HEK293 (cell line): ENCODE measurements at regions not wholly inside any gene's neighbourhood (a gene's known extent, or its start where the extent isn't known, plus 50 kb on each side); places are given as distances from the start of the nearest gene placed in this dataset.

Experiments used
- CTCF ChIA-PET: fragments of 350-600 bp; formaldehyde crosslinking; extraction: SDS; loops from one replicate; lab custom pipeline; 2021; ENCODE audit warnings: antibody characterized with exemption; lab: Yijun Ruan, JAX
- POLR2A ChIA-PET: fragments of 300-600 bp; formaldehyde crosslinking; extraction: SDS; loops from one replicate; lab custom pipeline; 2020; ENCODE audit warnings: antibody characterized with exemption, inconsistent platforms; lab: Yijun Ruan, JAX
- H3K27ac ChIP-seq: fragments of 200-500 bp; sonication (Bioruptor generic); 2 replicates; pipeline ENCODE4 v1.5.1; 2014; ENCODE audit warnings: low read depth, low read length, control low read depth, inconsistent platforms; ENCODE audit errors: extremely low read depth
- H3K36me3 ChIP-seq, 2 experiments: fragments of 200-500 bp in 1 of 2; sonication (Bioruptor generic) in 1 of 2; 1 replicate in 1 of 2; 2 replicates in 1 of 2; pipeline ENCODE4 v1.5.1; 2014 to 2017; ENCODE audit warnings: inconsistent platforms in 2 of 2, low read length in 2 of 2; ENCODE audit not compliant: control insufficient read depth in 2 of 2, insufficient read depth in 1 of 2
- H3K4me1 ChIP-seq: fragments of 200-500 bp; sonication (Bioruptor generic); 2 replicates; pipeline ENCODE4 v1.5.1; 2014; ENCODE audit warnings: mild to moderate bottlenecking, low read length, inconsistent platforms; ENCODE audit not compliant: control insufficient read depth, insufficient read depth
- H3K4me3 ChIP-seq: 2 replicates; pipeline ENCODE4 v1.5.1; 2011; ENCODE audit warnings: low read depth, mild to moderate bottlenecking, control low read depth, low read length, moderate library complexity
- H3K9me3 ChIP-seq: fragments of 200-500 bp; sonication (Bioruptor generic); 2 replicates; pipeline ENCODE4 v1.5.1; 2014; ENCODE audit warnings: low read depth, low read length, inconsistent platforms; ENCODE audit not compliant: control insufficient read depth, insufficient read depth
- HOXA7 ChIP-seq: sonication (generic); formaldehyde crosslinking; IDR thresholded peaks from 2 replicates; pipeline ENCODE4 v1.8.1; 2022; ENCODE audit warnings: missing genetic modification reagents, borderline replicate concordance
- MZF1 ChIP-seq: fragments of 450-650 bp; formaldehyde crosslinking; IDR thresholded peaks from 2 replicates; pipeline ENCODE4 v1.5.1; 2017; ENCODE audit warnings: missing biosample characterization, missing genetic modification characterization, borderline replicate concordance
- OVOL3 ChIP-seq: fragments of 450-650 bp; formaldehyde crosslinking; IDR thresholded peaks from 2 replicates; pipeline ENCODE4 v1.5.1; 2016; ENCODE audit warnings: missing biosample characterization, missing genetic modification characterization
- SCRT2 ChIP-seq: fragments of 450-650 bp; formaldehyde crosslinking; IDR thresholded peaks from 2 replicates; pipeline ENCODE4 v1.5.1; 2016; ENCODE audit warnings: missing biosample characterization, missing genetic modification characterization
- SP2 ChIP-seq: fragments of 450-650 bp; formaldehyde crosslinking; IDR thresholded peaks from 2 replicates; pipeline ENCODE4 v1.5.1; 2016; ENCODE audit warnings: missing biosample characterization, missing genetic modification characterization
- ZFHX2 ChIP-seq: fragments of 450-650 bp; formaldehyde crosslinking; conservative IDR thresholded peaks from 2 replicates; pipeline ENCODE4 v1.5.1; 2016; ENCODE audit warnings: missing biosample characterization, missing genetic modification characterization
- ZFP37 ChIP-seq: fragments of 450-650 bp; formaldehyde crosslinking; IDR thresholded peaks from 2 replicates; pipeline ENCODE4 v1.5.1; 2016; ENCODE audit warnings: missing biosample characterization, missing genetic modification characterization
- ZNF114 ChIP-seq: fragments of 450-650 bp; formaldehyde crosslinking; IDR thresholded peaks from 2 replicates; pipeline ENCODE4 v1.5.0; 2017; ENCODE audit warnings: missing biosample characterization, missing genetic modification characterization
- ZNF121 ChIP-seq: fragments of 450-650 bp; formaldehyde crosslinking; IDR thresholded peaks from 2 replicates; pipeline ENCODE4 v1.5.1; 2016; ENCODE audit warnings: missing biosample characterization, missing genetic modification characterization
- ZNF16 ChIP-seq: fragments of 450-650 bp; formaldehyde crosslinking; IDR thresholded peaks from 2 replicates; pipeline ENCODE4 v1.5.1; 2016; ENCODE audit warnings: low read depth, missing biosample characterization, missing genetic modification characterization
- ZNF174 ChIP-seq: fragments of 450-650 bp; formaldehyde crosslinking; IDR thresholded peaks from 2 replicates; pipeline ENCODE4 v1.5.0; 2017; ENCODE audit warnings: missing biosample characterization, mild to moderate bottlenecking, missing genetic modification characterization
- ZNF426 ChIP-seq: fragments of 450-650 bp; formaldehyde crosslinking; IDR thresholded peaks from 2 replicates; pipeline ENCODE4 v1.5.1; 2017; ENCODE audit warnings: missing biosample characterization, missing genetic modification characterization, mild to moderate bottlenecking, inconsistent platforms, moderate library complexity
- ZNF48 ChIP-seq: fragments of 450-650 bp; formaldehyde crosslinking; IDR thresholded peaks from 2 replicates; pipeline ENCODE4 v1.5.1; 2016; ENCODE audit warnings: missing biosample characterization, missing genetic modification characterization
- ZNF501 ChIP-seq: fragments of 450-650 bp; formaldehyde crosslinking; IDR thresholded peaks from 2 replicates; pipeline ENCODE4 v1.5.1; 2016; ENCODE audit warnings: missing biosample characterization, missing genetic modification characterization
- ZNF548 ChIP-seq: fragments of 450-650 bp; formaldehyde crosslinking; IDR thresholded peaks from 2 replicates; pipeline ENCODE4 v1.5.1; 2016; ENCODE audit warnings: missing biosample characterization, missing genetic modification characterization
- ZNF571 ChIP-seq: fragments of 450-650 bp; formaldehyde crosslinking; IDR thresholded peaks from 2 replicates; pipeline ENCODE4 v1.5.0; 2017; ENCODE audit warnings: missing biosample characterization, missing genetic modification characterization
- ZNF610 ChIP-seq: fragments of 450-650 bp; formaldehyde crosslinking; IDR thresholded peaks from 2 replicates; pipeline ENCODE4 v1.5.1; 2016; ENCODE audit warnings: missing biosample characterization, missing genetic modification characterization, borderline replicate concordance
- ZNF629 ChIP-seq: fragments of 450-650 bp; formaldehyde crosslinking; IDR thresholded peaks from 2 replicates; pipeline ENCODE4 v1.5.1; 2017; ENCODE audit warnings: missing biosample characterization, missing genetic modification characterization
- ZNF664 ChIP-seq: fragments of 450-650 bp; formaldehyde crosslinking; IDR thresholded peaks from 2 replicates; pipeline ENCODE4 v1.5.1; 2016; ENCODE audit warnings: missing biosample characterization, missing genetic modification characterization
- ZNF670 ChIP-seq: fragments of 450-650 bp; formaldehyde crosslinking; IDR thresholded peaks from 2 replicates; pipeline ENCODE4 v1.5.1; 2016; ENCODE audit warnings: missing biosample characterization, missing genetic modification characterization, low read depth
- ZNF776 ChIP-seq: fragments of 450-650 bp; formaldehyde crosslinking; IDR thresholded peaks from 2 replicates; pipeline ENCODE4 v1.5.0; 2017; ENCODE audit warnings: missing biosample characterization, missing genetic modification characterization, borderline replicate concordance
- ZNF785 ChIP-seq: fragments of 450-650 bp; formaldehyde crosslinking; IDR thresholded peaks from 2 replicates; pipeline ENCODE4 v1.5.1; 2016; ENCODE audit warnings: missing biosample characterization, missing genetic modification characterization
- ZNF791 ChIP-seq: fragments of 450-650 bp; formaldehyde crosslinking; IDR thresholded peaks from 2 replicates; pipeline ENCODE4 v1.5.1; 2016; ENCODE audit warnings: missing biosample characterization, missing genetic modification characterization
- ZXDB ChIP-seq: fragments of 450-650 bp; formaldehyde crosslinking; IDR thresholded peaks from 2 replicates; pipeline ENCODE4 v1.5.1; 2016; ENCODE audit warnings: missing biosample characterization, missing genetic modification characterization
- TF ChIP-seq, protein P1 (sequence below): fragments of 450-650 bp; formaldehyde crosslinking; IDR thresholded peaks from 2 replicates; pipeline ENCODE4 v1.5.1; 2016; ENCODE audit warnings: missing biosample characterization, missing genetic modification characterization
- TF ChIP-seq, protein P2 (sequence below): fragments of 450-650 bp; formaldehyde crosslinking; IDR thresholded peaks from 2 replicates; pipeline ENCODE4 v1.5.1; 2016; ENCODE audit warnings: missing biosample characterization, missing genetic modification characterization
- TF ChIP-seq, protein P3 (sequence below): fragments of 450-650 bp; formaldehyde crosslinking; IDR thresholded peaks from 2 replicates; pipeline ENCODE4 v1.5.1; 2017; ENCODE audit warnings: missing biosample characterization, mild to moderate bottlenecking, missing genetic modification characterization, moderate library complexity
- TF ChIP-seq, protein P4 (sequence below): fragments of 450-650 bp; formaldehyde crosslinking; IDR thresholded peaks from 2 replicates; pipeline ENCODE4 v1.5.1; 2016; ENCODE audit warnings: missing biosample characterization, missing genetic modification characterization

DNA sequence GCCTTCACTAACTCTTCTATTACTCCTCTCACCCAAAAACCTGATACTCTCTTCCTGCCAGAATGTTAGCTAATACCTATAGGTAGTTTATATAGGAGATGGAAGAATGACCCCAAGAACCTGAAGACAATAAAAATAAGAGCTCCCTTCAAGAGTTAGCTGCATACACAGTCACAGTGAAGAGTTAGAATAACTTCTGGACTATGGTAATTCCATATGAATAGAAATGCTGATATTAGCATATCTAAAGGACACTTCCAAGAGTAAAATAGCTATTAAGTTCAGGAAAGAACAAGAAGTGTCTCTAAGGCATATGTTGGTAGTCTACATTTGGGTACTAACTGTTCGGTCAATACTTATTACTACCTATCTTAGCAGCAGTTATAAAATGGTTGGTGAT is 134.2 kb downstream of the VGLL3 start (continued):
- no peak for TF ChIP-seq ZNF670 (tag by site-specific recombination)
- no peak for TF ChIP-seq ZNF629
- TF ChIP-seq ZNF174 (tag by site-specific recombination) = no peak
- TF ChIP-seq ZNF426 (tag by site-specific recombination) = no peak

DNA sequence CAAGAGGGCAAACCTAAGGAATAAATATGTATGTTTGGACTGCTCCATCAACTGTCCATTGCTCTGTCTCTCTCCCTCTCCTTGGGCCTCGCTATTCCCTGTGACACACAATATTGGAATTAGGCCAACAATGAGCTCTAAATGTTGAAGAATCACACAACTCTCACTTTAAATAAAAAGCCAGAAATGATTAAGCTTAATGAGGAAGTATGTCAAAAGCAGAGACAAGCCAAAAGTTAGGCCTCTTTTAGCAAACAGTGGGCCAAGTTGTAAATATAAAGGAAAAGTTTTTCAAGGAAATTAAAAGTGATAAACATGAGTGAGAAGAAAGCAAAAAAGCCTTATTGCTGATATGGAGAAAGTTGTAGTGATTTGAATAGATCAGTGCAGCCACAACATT is 141.0 kb downstream of the VGLL3 start:
- Histone ChIP-seq H3K36me3 (no peaks in the 10 kb centered on the region), H3K4me1 (no peaks in the 10 kb centered on the region), H3K4me3 (no peak overlapping the region), H3K9me3 (no peaks in the 10 kb centered on the region), H3K27ac (no peak overlapping the region)
- TF ChIP-seq OVOL3 (tag by site-specific recombination) = no peak
- TF ChIP-seq ZFP37 (tag by site-specific recombination) = no peak
- TF ChIP-seq ZNF664 (tag by site-specific recombination) = no peak
- no peak for TF ChIP-seq ZNF785
- TF ChIP-seq ZNF776 = no peak
- TF ChIP-seq ZXDB (tag by site-specific recombination) = no peak
- TF ChIP-seq, protein P1, sequence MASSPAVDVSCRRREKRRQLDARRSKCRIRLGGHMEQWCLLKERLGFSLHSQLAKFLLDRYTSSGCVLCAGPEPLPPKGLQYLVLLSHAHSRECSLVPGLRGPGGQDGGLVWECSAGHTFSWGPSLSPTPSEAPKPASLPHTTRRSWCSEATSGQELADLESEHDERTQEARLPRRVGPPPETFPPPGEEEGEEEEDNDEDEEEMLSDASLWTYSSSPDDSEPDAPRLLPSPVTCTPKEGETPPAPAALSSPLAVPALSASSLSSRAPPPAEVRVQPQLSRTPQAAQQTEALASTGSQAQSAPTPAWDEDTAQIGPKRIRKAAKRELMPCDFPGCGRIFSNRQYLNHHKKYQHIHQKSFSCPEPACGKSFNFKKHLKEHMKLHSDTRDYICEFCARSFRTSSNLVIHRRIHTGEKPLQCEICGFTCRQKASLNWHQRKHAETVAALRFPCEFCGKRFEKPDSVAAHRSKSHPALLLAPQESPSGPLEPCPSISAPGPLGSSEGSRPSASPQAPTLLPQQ (tag by site-specific recombination) = no peak
- TF ChIP-seq ZNF791 (tag by site-specific recombination) = no peak
- TF ChIP-seq ZNF501 = no peak
- no peak for TF ChIP-seq ZNF121 (tag by site-specific recombination)
- no peak for TF ChIP-seq ZNF114
- no peak for TF ChIP-seq ZNF48 (tag by site-specific recombination)
- no peak for TF ChIP-seq ZNF426 (tag by site-specific recombination)
- no peak for TF ChIP-seq SCRT2 (tag by site-specific recombination)
- CTCF ChIA-PET = no interaction called here
- POLR2A ChIA-PET = no interaction called here

DNA sequence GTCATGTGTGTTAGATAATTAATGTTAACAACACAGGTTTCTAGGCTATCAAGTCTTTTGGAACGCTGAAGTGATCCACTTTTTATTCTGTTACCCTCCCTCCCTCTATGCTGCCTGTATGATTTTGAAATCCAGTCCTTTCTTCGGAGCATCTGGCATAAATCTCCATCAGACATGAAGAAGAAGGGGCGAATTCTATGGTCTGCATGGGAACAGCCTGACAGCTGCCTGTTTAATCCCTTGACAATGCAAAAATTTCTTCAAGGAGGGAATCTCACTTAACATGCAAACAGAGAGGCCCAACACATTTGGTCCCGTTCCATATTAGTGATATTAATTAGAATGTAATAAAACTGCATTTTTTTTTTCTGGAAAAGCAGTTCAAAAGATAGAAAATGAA is 145.2 kb downstream of the VGLL3 start:
- TF ChIP-seq SP2 (tag by site-specific recombination) (no peak), ZNF16 (tag by site-specific recombination) (no peak), ZNF610 (tag by site-specific recombination) (no peak)
- TF ChIP-seq, all 188 proteins: peak for 0
- Histone ChIP-seq H3K36me3 (no peaks in the 10 kb centered on the region), H3K4me1 (no peaks in the 10 kb centered on the region), H3K9me3 (no peaks in the 10 kb centered on the region), H3K4me3 (no peak overlapping the region), H3K27ac (no peak overlapping the region)
- ChIA-PET CTCF (interaction anchor here (0.6 kb wide), 1 partner anchor 322 kb away, joined by 3 read pairs; no protein-coding TSS in a partner anchor), POLR2A (no interaction called here)

DNA sequence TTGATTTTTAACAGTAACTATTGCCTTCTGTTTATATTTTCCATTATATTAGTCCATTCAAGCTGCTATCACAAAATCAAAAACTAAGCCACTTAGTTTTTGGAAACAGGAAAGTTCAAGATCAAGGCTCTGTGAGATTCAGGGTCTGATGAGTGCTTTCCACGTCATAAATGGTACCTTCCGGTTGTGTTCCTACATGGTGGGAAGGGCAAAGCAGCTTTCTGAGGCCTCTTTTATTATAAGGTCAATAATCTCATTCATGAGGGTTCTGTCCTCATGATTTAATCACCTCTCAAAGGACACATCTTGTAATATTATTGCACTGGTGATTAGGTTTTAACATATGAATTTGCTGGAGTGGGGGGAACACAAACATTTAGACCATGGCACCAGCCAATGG is 152.0 kb downstream of the VGLL3 start:
- H3K4me3 ChIP-seq = no peak overlapping the region
- POLR2A ChIA-PET = no interaction called here
- H3K9me3 ChIP-seq = no peaks in the 10 kb centered on the region
- CTCF ChIA-PET = no interaction called here
- H3K27ac ChIP-seq = no peak overlapping the region
- no peaks in the 10 kb centered on the region for H3K36me3 ChIP-seq
- no peaks in the 10 kb centered on the region for H3K4me1 ChIP-seq
- TF ChIP-seq ZNF548 (tag by site-specific recombination) (no peak), ZFHX2 (tag by site-specific recombination) (no peak), ZNF571 (tag by site-specific recombination) (no peak), MZF1 (tag by site-specific recombination) (no peak), HOXA7 (CRISPR knock-in tag) (no peak)
- TF ChIP-seq, protein P2, sequence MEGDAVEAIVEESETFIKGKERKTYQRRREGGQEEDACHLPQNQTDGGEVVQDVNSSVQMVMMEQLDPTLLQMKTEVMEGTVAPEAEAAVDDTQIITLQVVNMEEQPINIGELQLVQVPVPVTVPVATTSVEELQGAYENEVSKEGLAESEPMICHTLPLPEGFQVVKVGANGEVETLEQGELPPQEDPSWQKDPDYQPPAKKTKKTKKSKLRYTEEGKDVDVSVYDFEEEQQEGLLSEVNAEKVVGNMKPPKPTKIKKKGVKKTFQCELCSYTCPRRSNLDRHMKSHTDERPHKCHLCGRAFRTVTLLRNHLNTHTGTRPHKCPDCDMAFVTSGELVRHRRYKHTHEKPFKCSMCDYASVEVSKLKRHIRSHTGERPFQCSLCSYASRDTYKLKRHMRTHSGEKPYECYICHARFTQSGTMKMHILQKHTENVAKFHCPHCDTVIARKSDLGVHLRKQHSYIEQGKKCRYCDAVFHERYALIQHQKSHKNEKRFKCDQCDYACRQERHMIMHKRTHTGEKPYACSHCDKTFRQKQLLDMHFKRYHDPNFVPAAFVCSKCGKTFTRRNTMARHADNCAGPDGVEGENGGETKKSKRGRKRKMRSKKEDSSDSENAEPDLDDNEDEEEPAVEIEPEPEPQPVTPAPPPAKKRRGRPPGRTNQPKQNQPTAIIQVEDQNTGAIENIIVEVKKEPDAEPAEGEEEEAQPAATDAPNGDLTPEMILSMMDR (tag by site-specific recombination) = no peak
- TF ChIP-seq, protein P3, sequence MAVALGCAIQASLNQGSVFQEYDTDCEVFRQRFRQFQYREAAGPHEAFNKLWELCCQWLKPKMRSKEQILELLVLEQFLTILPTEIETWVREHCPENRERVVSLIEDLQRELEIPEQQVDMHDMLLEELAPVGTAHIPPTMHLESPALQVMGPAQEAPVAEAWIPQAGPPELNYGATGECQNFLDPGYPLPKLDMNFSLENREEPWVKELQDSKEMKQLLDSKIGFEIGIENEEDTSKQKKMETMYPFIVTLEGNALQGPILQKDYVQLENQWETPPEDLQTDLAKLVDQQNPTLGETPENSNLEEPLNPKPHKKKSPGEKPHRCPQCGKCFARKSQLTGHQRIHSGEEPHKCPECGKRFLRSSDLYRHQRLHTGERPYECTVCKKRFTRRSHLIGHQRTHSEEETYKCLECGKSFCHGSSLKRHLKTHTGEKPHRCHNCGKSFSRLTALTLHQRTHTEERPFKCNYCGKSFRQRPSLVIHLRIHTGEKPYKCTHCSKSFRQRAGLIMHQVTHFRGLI = no peak
- TF ChIP-seq, protein P4, sequence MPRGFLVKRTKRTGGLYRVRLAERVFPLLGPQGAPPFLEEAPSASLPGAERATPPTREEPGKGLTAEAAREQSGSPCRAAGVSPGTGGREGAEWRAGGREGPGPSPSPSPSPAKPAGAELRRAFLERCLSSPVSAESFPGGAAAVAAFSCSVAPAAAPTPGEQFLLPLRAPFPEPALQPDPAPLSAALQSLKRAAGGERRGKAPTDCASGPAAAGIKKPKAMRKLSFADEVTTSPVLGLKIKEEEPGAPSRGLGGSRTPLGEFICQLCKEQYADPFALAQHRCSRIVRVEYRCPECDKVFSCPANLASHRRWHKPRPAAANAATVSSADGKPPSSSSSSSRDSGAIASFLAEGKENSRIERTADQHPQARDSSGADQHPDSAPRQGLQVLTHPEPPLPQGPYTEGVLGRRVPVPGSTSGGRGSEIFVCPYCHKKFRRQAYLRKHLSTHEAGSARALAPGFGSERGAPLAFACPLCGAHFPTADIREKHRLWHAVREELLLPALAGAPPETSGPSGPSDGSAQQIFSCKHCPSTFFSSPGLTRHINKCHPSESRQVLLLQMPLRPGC (tag by site-specific recombination) = no peak
